ENCODE measurements at regions not wholly inside any gene's neighbourhood (a gene's known extent, or its start where the extent isn't known, plus 50 kb on each side); places are given as distances from the start of the nearest gene placed in this dataset.

- TF ChIP-seq RAD21 (IDR thresholded peaks at IDR 0.05; ENCODE audit: low read length) (no peak), CTCF (conservative IDR thresholded peaks at IDR 0.05; ENCODE audit: low read depth, low read length) (no peak), RFX5 (IDR thresholded peaks at IDR 0.05; ENCODE audit: low read depth, low read length) (no peak), POLR2A (IDR thresholded peaks at IDR 0.05; ENCODE audit: low read depth, low read length) (no peak), MXI1 (IDR thresholded peaks at IDR 0.05; ENCODE audit: borderline replicate concordance, low read depth, low read length) (no peak), RCOR1 (IDR thresholded peaks at IDR 0.05; ENCODE audit: insufficient replicate concordance, low read length) (no peak), CEBPB (IDR thresholded peaks at IDR 0.05; ENCODE audit: low read depth, low read length) (no peak), SMC3 (IDR thresholded peaks at IDR 0.05; ENCODE audit: low read depth, low read length) (no peak), FOS (IDR thresholded peaks at IDR 0.05; ENCODE audit: low read depth, low read length) (no peak), MAZ (IDR thresholded peaks at IDR 0.05; ENCODE audit: borderline replicate concordance, low read depth, low read length) (no peak), BHLHE40 (IDR thresholded peaks at IDR 0.05; ENCODE audit: low read depth, low read length) (no peak)
- TF ChIP-seq, protein P1, sequence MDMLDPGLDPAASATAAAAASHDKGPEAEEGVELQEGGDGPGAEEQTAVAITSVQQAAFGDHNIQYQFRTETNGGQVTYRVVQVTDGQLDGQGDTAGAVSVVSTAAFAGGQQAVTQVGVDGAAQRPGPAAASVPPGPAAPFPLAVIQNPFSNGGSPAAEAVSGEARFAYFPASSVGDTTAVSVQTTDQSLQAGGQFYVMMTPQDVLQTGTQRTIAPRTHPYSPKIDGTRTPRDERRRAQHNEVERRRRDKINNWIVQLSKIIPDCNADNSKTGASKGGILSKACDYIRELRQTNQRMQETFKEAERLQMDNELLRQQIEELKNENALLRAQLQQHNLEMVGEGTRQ (IDR thresholded peaks at IDR 0.05; ENCODE audit: low read depth, low read length): no peak
Observed at GRCh38 chr17:70423562-70423961, 254.2 kb downstream of the KCNJ2 start.

All from IMR-90 (cell line).